Smooth muscle cell of the brain vasculature (primary cell): ENCODE measurements at regions not wholly inside any gene's neighbourhood (a gene's known extent, or its start where the extent isn't known, plus 50 kb on each side); places are given as distances from the start of the nearest gene placed in this dataset.
"Not testable (repeated sequence)": the region's sequence is repeated elsewhere in the genome, so short reads cannot be mapped to it uniquely, and the experiment has no call there.

Experiments used
- DNase-seq: peaks from one replicate; pipeline ENCODE4 v3.0.0-alpha.2; 2012; ENCODE audit warnings: low read depth, low spot score

GRCh38 chr16:77488652-77489051, 53.8 kb upstream of the ADAMTS18 start:
- no peak for DNase-seq

- no peak for DNase-seq
These were observed 56.3 kb upstream of the ADAMTS18 start for GRCh38 chr16:77491091-77491490.

GRCh38 chr16:77496934-77497333, 62.1 kb upstream of the ADAMTS18 start:
- no peak for DNase-seq

GRCh38 chr16:77499373-77500285, 64.8 kb upstream of the ADAMTS18 start:
- DNase-seq, result peak; percentile 17

GRCh38 chr16:77500286-77500598, 65.4 kb upstream of the ADAMTS18 start:
- DNase-seq, result no peak

- DNase-seq, result no peak
These were observed 66.3 kb upstream of the ADAMTS18 start for GRCh38 chr16:77500934-77501664.

GRCh38 chr16:77502448-77502847, 67.6 kb upstream of the ADAMTS18 start:
- DNase-seq, result no peak

- not testable (repeated sequence) for DNase-seq
These were observed 71.7 kb upstream of the ADAMTS18 start for GRCh38 chr16:77506492-77506891.

- DNase-seq, result no peak
These were observed 74.2 kb upstream of the ADAMTS18 start for GRCh38 chr16:77509051-77509450.

GRCh38 chr16:77509796-77510195, 75.0 kb upstream of the ADAMTS18 start:
- no peak for DNase-seq

- DNase-seq, result no peak
These were observed 76.2 kb upstream of the ADAMTS18 start for GRCh38 chr16:77511053-77511452.

GRCh38 chr16:77514500-77515220, 79.8 kb upstream of the ADAMTS18 start:
- DNase-seq, result no peak

GRCh38 chr16:77525226-77525625, 90.4 kb upstream of the ADAMTS18 start:
- not testable (repeated sequence) for DNase-seq

GRCh38 chr16:77531752-77532151, 96.9 kb upstream of the ADAMTS18 start:
- DNase-seq, result no peak

GRCh38 chr16:77536809-77537208, 102.0 kb upstream of the ADAMTS18 start:
- DNase-seq, result no peak

GRCh38 chr16:77539421-77540034, 104.7 kb upstream of the ADAMTS18 start:
- DNase-seq, result no peak

GRCh38 chr16:77540646-77541045, 105.8 kb upstream of the ADAMTS18 start:
- DNase-seq, result peak; percentile 59

- DNase-seq, result no peak
These were observed 106.3 kb upstream of the ADAMTS18 start for GRCh38 chr16:77541165-77541564.

- no peak for DNase-seq
These were observed 113.3 kb upstream of the ADAMTS18 start for GRCh38 chr16:77548151-77548550.

- no peak for DNase-seq
These were observed 113.9 kb upstream of the ADAMTS18 start for GRCh38 chr16:77548766-77549165.

- no peak for DNase-seq
These were observed 115.0 kb upstream of the ADAMTS18 start for GRCh38 chr16:77549876-77550275.

- DNase-seq, result no peak
These were observed 116.5 kb upstream of the ADAMTS18 start for GRCh38 chr16:77551357-77551756.
